Ishikawa (cell line): ENCODE measurements at regions not wholly inside any gene's neighbourhood (a gene's known extent, or its start where the extent isn't known, plus 50 kb on each side); places are given as distances from the start of the nearest gene placed in this dataset.
A peak's percentile ranks its signal among the peaks of the same experiment; 100 is the strongest.

Source experiments
- CEBPB ChIP-seq: IDR thresholded peaks from 2 replicates; pipeline ENCODE4 v1.6.1; 2012
- CREB1 ChIP-seq: IDR thresholded peaks from 2 replicates; pipeline ENCODE4 v1.6.1; 2012; ENCODE audit warnings: low read depth
- EGR1 ChIP-seq: IDR thresholded peaks from 2 replicates; pipeline ENCODE4 v1.6.1; 2012
- EP300 ChIP-seq: IDR thresholded peaks from 2 replicates; pipeline ENCODE4 v1.6.1; 2012; ENCODE audit warnings: borderline replicate concordance
- FOXM1 ChIP-seq: IDR thresholded peaks from 2 replicates; pipeline ENCODE4 v1.6.1; 2012; ENCODE audit warnings: low read depth, borderline replicate concordance
- NFIC ChIP-seq: IDR thresholded peaks from 2 replicates; pipeline ENCODE4 v1.6.1; 2012
- RAD21 ChIP-seq: IDR thresholded peaks from 2 replicates; pipeline ENCODE4 v1.6.1; 2012; ENCODE audit warnings: low read depth
- TAF1 ChIP-seq: IDR thresholded peaks from 2 replicates; pipeline ENCODE4 v1.6.1; 2012; ENCODE audit warnings: low read depth, mild to moderate bottlenecking
- TCF12 ChIP-seq: IDR thresholded peaks from 2 replicates; pipeline ENCODE4 v1.6.1; 2012; ENCODE audit warnings: low read depth
- TEAD4 ChIP-seq: IDR thresholded peaks from 2 replicates; pipeline ENCODE4 v1.6.1; 2012
- YY1 ChIP-seq: IDR thresholded peaks from 2 replicates; pipeline ENCODE4 v1.6.1; 2012; ENCODE audit warnings: low read depth
- ZBTB7A ChIP-seq: IDR thresholded peaks from 2 replicates; pipeline ENCODE4 v1.6.1; 2012; ENCODE audit warnings: low read depth
- TF ChIP-seq, protein P1 (sequence below): IDR thresholded peaks from 2 replicates; pipeline ENCODE4 v1.6.1; 2012
- TF ChIP-seq, protein P2 (sequence below): IDR thresholded peaks from 2 replicates; pipeline ENCODE4 v1.6.1; 2012; ENCODE audit warnings: low read depth, mild to moderate bottlenecking
- TF ChIP-seq, protein P3 (sequence below): IDR thresholded peaks from 2 replicates; pipeline ENCODE4 v1.6.1; 2012

DNA sequence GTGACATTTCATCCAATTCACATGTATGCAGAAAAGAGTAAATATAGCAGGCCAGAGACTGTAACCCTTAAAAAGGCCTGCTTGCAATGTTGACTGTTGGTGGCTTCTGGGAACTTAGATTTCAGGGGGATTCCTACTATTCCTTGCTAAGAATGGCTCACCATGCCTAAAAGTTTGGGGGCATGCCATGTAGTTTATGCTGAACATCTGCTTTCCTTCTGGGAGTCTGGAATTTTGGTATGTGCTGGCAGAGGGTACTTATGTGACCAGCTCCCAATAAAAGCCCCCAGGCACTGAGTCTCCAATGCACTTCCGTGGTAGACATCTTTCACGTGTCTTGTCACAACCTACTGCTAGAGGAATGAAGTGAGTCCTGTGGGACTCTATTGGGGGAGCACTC lies 88.4 kb upstream of the PCDH8 start:
- TF ChIP-seq NFIC: no peak
- no peak for TF ChIP-seq TCF12
- TF ChIP-seq, protein P1, sequence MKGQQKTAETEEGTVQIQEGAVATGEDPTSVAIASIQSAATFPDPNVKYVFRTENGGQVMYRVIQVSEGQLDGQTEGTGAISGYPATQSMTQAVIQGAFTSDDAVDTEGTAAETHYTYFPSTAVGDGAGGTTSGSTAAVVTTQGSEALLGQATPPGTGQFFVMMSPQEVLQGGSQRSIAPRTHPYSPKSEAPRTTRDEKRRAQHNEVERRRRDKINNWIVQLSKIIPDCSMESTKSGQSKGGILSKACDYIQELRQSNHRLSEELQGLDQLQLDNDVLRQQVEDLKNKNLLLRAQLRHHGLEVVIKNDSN: no peak
- TF ChIP-seq EGR1: no peak
- no peak for TF ChIP-seq CREB1
- no peak for TF ChIP-seq YY1
- TF ChIP-seq FOXM1: no peak
- no peak for TF ChIP-seq TEAD4
- TF ChIP-seq CEBPB: no peak
- TF ChIP-seq, protein P2, sequence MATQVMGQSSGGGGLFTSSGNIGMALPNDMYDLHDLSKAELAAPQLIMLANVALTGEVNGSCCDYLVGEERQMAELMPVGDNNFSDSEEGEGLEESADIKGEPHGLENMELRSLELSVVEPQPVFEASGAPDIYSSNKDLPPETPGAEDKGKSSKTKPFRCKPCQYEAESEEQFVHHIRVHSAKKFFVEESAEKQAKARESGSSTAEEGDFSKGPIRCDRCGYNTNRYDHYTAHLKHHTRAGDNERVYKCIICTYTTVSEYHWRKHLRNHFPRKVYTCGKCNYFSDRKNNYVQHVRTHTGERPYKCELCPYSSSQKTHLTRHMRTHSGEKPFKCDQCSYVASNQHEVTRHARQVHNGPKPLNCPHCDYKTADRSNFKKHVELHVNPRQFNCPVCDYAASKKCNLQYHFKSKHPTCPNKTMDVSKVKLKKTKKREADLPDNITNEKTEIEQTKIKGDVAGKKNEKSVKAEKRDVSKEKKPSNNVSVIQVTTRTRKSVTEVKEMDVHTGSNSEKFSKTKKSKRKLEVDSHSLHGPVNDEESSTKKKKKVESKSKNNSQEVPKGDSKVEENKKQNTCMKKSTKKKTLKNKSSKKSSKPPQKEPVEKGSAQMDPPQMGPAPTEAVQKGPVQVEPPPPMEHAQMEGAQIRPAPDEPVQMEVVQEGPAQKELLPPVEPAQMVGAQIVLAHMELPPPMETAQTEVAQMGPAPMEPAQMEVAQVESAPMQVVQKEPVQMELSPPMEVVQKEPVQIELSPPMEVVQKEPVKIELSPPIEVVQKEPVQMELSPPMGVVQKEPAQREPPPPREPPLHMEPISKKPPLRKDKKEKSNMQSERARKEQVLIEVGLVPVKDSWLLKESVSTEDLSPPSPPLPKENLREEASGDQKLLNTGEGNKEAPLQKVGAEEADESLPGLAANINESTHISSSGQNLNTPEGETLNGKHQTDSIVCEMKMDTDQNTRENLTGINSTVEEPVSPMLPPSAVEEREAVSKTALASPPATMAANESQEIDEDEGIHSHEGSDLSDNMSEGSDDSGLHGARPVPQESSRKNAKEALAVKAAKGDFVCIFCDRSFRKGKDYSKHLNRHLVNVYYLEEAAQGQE: no peak
- TF ChIP-seq ZBTB7A: no peak

DNA sequence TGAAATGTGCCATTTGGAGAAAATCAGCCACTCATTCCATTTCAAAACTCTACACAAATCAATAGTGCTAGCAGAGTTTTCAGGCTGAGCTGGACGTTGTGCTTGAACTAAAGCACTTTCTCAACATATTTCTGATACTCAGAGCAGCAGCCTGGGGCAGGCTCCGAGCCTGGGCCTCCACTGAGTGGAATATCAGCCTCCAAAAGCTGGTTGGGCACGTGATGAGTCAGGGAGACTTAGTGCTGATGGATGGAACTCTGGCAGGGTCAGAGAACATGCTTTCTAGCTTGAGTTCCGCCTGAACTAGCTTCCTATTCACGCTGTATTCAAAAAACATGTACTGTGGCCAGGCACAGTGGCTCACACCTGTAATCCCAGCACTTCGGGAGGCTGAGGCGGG lies 85.8 kb upstream of the PCDH8 start:
- TF ChIP-seq, protein P1: no peak
- TF ChIP-seq EP300 (no peak), TCF12 (no peak), TEAD4 (no peak), NFIC (no peak), TAF1 (no peak), RAD21 (no peak), CEBPB (no peak), YY1 (no peak), EGR1 (no peak), CREB1 (no peak), ZBTB7A (no peak), FOXM1 (no peak)
- TF ChIP-seq, protein P2: no peak
- TF ChIP-seq, protein P3, sequence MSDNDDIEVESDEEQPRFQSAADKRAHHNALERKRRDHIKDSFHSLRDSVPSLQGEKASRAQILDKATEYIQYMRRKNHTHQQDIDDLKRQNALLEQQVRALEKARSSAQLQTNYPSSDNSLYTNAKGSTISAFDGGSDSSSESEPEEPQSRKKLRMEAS: no peak

DNA sequence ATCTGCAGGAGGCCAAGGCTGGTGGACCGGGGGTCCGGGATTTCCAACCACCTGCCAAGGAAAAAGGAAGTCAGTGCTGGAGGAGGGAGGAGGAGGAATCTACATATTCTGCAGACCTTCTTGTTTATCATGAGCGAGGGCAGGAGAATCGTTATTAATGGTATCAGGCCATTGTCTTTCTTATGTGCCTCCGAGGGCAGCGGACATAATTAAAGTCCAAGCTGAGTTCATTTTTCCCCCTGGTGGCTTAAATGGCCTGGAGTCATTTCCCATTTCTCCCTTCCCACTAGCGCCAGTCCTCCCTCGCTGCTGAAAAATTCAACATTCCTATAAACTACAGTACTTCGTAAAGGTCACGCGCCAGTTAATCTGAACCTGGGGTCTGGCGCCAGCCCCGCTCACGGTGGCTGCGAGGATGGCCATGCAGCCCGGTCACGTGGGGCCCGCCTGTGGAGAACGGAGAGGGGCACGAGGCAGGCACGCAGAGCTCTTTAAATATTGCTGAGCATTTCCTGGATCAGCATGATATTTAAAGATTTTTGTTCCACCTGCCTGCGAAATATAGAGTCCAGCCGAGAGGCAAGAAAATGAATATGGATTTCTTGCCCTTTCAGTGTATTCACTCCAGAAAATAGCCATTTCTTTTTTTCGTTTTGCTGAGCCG lies 85.2 kb upstream of the PCDH8 start:
- TF ChIP-seq, protein P3: no peak
- no peak for TF ChIP-seq TAF1
- TF ChIP-seq, protein P1: peak; percentile 29; the same call in 1 of the 2 replicates
- no peak for TF ChIP-seq TEAD4

DNA sequence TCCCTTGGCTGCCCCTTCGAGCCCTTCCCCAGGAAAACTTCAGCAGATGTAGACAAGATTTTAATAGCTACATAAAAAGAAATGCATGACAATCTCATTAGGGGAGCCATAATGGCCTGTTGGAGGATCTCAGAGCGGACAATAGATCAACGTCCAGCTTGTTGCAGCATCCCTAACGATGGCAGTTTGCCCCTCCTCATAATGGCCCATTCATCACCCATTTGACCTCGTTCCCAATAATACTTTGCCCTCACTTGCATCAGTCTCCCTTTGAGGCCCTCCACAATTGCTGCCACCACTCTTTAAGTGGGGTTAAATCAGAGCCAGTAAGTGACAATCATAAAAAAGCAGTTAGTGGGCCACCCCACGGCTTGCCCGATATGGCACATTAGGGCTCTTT lies 84.7 kb upstream of the PCDH8 start:
- TF ChIP-seq TAF1 (no peak), CEBPB (no peak), EP300 (no peak), RAD21 (no peak), YY1 (no peak)
- TF ChIP-seq, protein P1: no peak

DNA sequence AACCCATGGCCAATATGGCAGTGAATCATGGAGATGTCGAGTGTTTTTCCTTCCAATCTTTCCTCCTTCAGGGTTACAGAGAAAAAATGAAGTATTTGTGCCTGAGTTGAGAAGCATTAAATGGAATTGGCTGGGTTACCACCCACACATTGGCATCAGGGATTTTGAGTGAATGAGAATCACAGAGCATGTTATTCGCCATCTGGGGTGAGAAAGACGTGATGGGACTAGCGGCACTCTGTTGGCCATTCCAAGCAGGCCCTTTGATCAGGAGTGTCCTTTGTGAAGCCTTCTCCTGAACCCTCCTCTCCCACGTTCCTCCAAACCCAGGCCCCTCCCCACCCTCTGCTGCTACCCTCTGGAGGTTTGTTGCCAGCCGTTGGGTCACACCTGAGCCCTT lies 84.2 kb upstream of the PCDH8 start:
- TF ChIP-seq, protein P1: no peak
